Liver (tissue), 8 donors: ENCODE measurements at regions not wholly inside any gene's neighbourhood (a gene's known extent, or its start where the extent isn't known, plus 50 kb on each side); places are given as distances from the start of the nearest gene placed in this dataset.

Source experiments
- DNase-seq: peaks from one replicate; pipeline ENCODE4 v3.0.0-alpha.2; 2017; ENCODE audit warnings: low spot score
- H3K27ac ChIP-seq, 2 donors: one replicate each; pipeline ENCODE4 v1.7.0; 2013; ENCODE audit warnings: inconsistent platforms in 2 of 2, low read length in 2 of 2, control low read depth in 1 of 2, low read depth in 1 of 2, mild to moderate bottlenecking in 1 of 2
- H3K27me3 ChIP-seq, 4 donors: one replicate each; pipeline versions ENCODE4 v1.6.1 to v1.7.0; 2013; ENCODE audit warnings: low read length in 3 of 4, inconsistent platforms in 1 of 4, mild to moderate bottlenecking in 1 of 4, moderate library complexity in 1 of 4; ENCODE audit not compliant: control insufficient read depth in 4 of 4, insufficient read depth in 4 of 4
- H3K36me3 ChIP-seq, 4 donors: one replicate each; pipeline versions ENCODE4 v1.6.1 to v1.7.0; 2013; ENCODE audit warnings: low read length in 3 of 4, mild to moderate bottlenecking in 3 of 4, low read depth in 1 of 4, moderate library complexity in 1 of 4; ENCODE audit not compliant: control insufficient read depth in 4 of 4, insufficient read depth in 3 of 4
- H3K4me1 ChIP-seq, 4 donors: one replicate each; pipeline versions ENCODE4 v1.6.1 to v1.7.0; 2013; ENCODE audit warnings: low read length in 3 of 4, mild to moderate bottlenecking in 3 of 4, moderate library complexity in 1 of 4; ENCODE audit not compliant: control insufficient read depth in 4 of 4, insufficient read depth in 4 of 4
- H3K4me3 ChIP-seq, 3 donors: one replicate each; pipeline versions ENCODE4 v1.6.1 to v1.7.0; 2013; ENCODE audit warnings: low read length in 3 of 3, control low read depth in 1 of 3, low read depth in 1 of 3, mild to moderate bottlenecking in 1 of 3
- H3K9ac ChIP-seq, 2 donors: one replicate each; pipeline ENCODE4 v1.7.0; 2013; ENCODE audit warnings: low read length in 2 of 2, mild to moderate bottlenecking in 2 of 2, moderate library complexity in 2 of 2, control low read depth in 1 of 2, low read depth in 1 of 2
- H3K9me3 ChIP-seq, 4 donors: one replicate each; pipeline versions ENCODE4 v1.6.1 to v1.7.0; 2013; ENCODE audit warnings: low read length in 3 of 4; ENCODE audit not compliant: control insufficient read depth in 4 of 4
- ATF3 ChIP-seq: IDR thresholded peaks from 2 replicates; pipeline ENCODE4 v1.6.1; 2016; ENCODE audit warnings: antibody characterized with exemption
- CTCF ChIP-seq: fragments of 150-350 bp; IDR thresholded peaks from 2 replicates; pipeline ENCODE4 v1.5.1; 2017; ENCODE audit warnings: improper control_type of control experiment, low read depth, low read length; ENCODE audit not compliant: missing input control
- EGR1 ChIP-seq, 2 donors: IDR thresholded peaks; 2 replicates each; pipeline ENCODE4 v1.6.1; 2016 to 2018; ENCODE audit warnings: antibody characterized with exemption in 2 of 2, low read depth in 2 of 2
- FOXA1 ChIP-seq: IDR thresholded peaks from 2 replicates; pipeline ENCODE4 v1.6.1; 2016; ENCODE audit warnings: antibody characterized with exemption
- FOXA2 ChIP-seq: IDR thresholded peaks from 2 replicates; pipeline ENCODE4 v1.6.1; 2016; ENCODE audit warnings: antibody characterized with exemption
- GABPA ChIP-seq, 2 donors: IDR thresholded peaks in 1 of 2; conservative IDR thresholded peaks in 1 of 2; 2 replicates each; pipeline ENCODE4 v1.6.1; 2016; ENCODE audit warnings: antibody characterized with exemption in 2 of 2, mild to moderate bottlenecking in 1 of 2, moderate library complexity in 1 of 2
- HNF4A ChIP-seq, 2 donors: conservative IDR thresholded peaks; 2 replicates each; pipeline ENCODE4 v1.6.1; 2016; ENCODE audit warnings: antibody characterized with exemption in 2 of 2, mild to moderate bottlenecking in 2 of 2
- HNF4G ChIP-seq: IDR thresholded peaks from 2 replicates; pipeline ENCODE4 v1.6.1; 2016; ENCODE audit warnings: antibody characterized with exemption
- JUND ChIP-seq, 2 donors: IDR thresholded peaks; 2 replicates each; pipeline ENCODE4 v1.6.1; 2016; ENCODE audit warnings: antibody characterized with exemption in 2 of 2
- RAD21 ChIP-seq, 2 donors: IDR thresholded peaks; 2 replicates each; pipeline ENCODE4 v1.6.1; 2016; ENCODE audit warnings: antibody characterized with exemption in 2 of 2, mild to moderate bottlenecking in 2 of 2
- RXRA ChIP-seq, 2 donors: IDR thresholded peaks; 2 replicates each; pipeline ENCODE4 v1.6.1; 2017 to 2018; ENCODE audit warnings: antibody characterized with exemption in 2 of 2, mild to moderate bottlenecking in 1 of 2
- SP1 ChIP-seq: IDR thresholded peaks from 2 replicates; pipeline ENCODE4 v1.6.1; 2018; ENCODE audit warnings: antibody characterized with exemption, mild to moderate bottlenecking
- TAF1 ChIP-seq: conservative IDR thresholded peaks from 2 replicates; pipeline ENCODE4 v1.6.1; 2016; ENCODE audit warnings: antibody characterized with exemption, mild to moderate bottlenecking
- YY1 ChIP-seq: IDR thresholded peaks from 2 replicates; pipeline ENCODE4 v1.6.1; 2016; ENCODE audit warnings: antibody characterized with exemption, mild to moderate bottlenecking
- WGBS: extraction: QIAGEN DNeasy Blood & Tissue Kit; methylation state at CpG from one replicate; pipeline ENCODE4 v1.1.7; 2013; 5-methylcytosine and 5-hydroxymethylcytosine counted together
- TF ChIP-seq, protein P1 (sequence below): IDR thresholded peaks from 2 replicates; pipeline ENCODE4 v1.6.1; 2016; ENCODE audit warnings: antibody characterized with exemption
- TF ChIP-seq, protein P2 (sequence below): IDR thresholded peaks from 2 replicates; pipeline ENCODE4 v1.6.1; 2016; ENCODE audit warnings: antibody characterized with exemption
- TF ChIP-seq, protein P3 (sequence below): IDR thresholded peaks from 2 replicates; pipeline ENCODE4 v1.6.1; 2016; ENCODE audit warnings: antibody characterized with exemption, mild to moderate bottlenecking
- donor health status: healthy.
- donor health status: healthy.
- donor health status: healthy.
- donor health status: healthy.
- donor health status: healthy.

DNA sequence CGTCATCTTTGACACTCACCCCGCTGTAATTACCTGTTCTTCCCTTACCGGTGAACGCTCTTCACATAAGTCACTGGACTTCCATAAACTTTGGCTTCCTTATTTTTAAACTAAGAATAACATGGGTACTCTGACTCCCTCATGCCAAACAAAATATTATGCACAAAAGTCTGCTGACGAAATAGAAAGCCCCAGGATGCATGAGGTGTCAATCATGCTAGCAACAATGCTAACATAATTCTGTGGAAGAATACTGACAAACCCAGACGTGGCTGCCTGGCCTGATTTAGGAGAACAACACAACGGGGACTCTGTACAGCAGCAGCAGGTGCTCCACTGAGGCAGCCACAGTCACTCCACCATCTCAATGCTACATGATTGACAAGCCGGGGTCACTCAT lies 137.5 kb downstream of the CCDC71L start:
- WGBS, result 83% methylated on average over 8 of the region's 8 CpGs
- no peak for TF ChIP-seq RAD21 (IDR thresholded peaks at IDR 0.05)
- TF ChIP-seq JUND (IDR thresholded peaks at IDR 0.05), result no peak
- TF ChIP-seq RXRA (IDR thresholded peaks at IDR 0.05), result no peak
- TF ChIP-seq YY1, result no peak
- no peak for TF ChIP-seq GABPA (IDR thresholded peaks at IDR 0.05 in 1 of 2, conservative IDR thresholded peaks at IDR 0.05 in 1 of 2)
- no peak for TF ChIP-seq TAF1
- no peak for TF ChIP-seq HNF4G
- no peak for TF ChIP-seq ATF3
- no peak for TF ChIP-seq FOXA2
- TF ChIP-seq, protein P1, sequence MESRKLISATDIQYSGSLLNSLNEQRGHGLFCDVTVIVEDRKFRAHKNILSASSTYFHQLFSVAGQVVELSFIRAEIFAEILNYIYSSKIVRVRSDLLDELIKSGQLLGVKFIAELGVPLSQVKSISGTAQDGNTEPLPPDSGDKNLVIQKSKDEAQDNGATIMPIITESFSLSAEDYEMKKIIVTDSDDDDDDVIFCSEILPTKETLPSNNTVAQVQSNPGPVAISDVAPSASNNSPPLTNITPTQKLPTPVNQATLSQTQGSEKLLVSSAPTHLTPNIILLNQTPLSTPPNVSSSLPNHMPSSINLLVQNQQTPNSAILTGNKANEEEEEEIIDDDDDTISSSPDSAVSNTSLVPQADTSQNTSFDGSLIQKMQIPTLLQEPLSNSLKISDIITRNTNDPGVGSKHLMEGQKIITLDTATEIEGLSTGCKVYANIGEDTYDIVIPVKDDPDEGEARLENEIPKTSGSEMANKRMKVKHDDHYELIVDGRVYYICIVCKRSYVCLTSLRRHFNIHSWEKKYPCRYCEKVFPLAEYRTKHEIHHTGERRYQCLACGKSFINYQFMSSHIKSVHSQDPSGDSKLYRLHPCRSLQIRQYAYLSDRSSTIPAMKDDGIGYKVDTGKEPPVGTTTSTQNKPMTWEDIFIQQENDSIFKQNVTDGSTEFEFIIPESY, result no peak
- TF ChIP-seq CTCF, result no peak
- TF ChIP-seq, protein P2, sequence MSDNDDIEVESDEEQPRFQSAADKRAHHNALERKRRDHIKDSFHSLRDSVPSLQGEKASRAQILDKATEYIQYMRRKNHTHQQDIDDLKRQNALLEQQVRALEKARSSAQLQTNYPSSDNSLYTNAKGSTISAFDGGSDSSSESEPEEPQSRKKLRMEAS, result no peak
- TF ChIP-seq SP1, result no peak
- no peak for TF ChIP-seq FOXA1
- TF ChIP-seq, protein P3, sequence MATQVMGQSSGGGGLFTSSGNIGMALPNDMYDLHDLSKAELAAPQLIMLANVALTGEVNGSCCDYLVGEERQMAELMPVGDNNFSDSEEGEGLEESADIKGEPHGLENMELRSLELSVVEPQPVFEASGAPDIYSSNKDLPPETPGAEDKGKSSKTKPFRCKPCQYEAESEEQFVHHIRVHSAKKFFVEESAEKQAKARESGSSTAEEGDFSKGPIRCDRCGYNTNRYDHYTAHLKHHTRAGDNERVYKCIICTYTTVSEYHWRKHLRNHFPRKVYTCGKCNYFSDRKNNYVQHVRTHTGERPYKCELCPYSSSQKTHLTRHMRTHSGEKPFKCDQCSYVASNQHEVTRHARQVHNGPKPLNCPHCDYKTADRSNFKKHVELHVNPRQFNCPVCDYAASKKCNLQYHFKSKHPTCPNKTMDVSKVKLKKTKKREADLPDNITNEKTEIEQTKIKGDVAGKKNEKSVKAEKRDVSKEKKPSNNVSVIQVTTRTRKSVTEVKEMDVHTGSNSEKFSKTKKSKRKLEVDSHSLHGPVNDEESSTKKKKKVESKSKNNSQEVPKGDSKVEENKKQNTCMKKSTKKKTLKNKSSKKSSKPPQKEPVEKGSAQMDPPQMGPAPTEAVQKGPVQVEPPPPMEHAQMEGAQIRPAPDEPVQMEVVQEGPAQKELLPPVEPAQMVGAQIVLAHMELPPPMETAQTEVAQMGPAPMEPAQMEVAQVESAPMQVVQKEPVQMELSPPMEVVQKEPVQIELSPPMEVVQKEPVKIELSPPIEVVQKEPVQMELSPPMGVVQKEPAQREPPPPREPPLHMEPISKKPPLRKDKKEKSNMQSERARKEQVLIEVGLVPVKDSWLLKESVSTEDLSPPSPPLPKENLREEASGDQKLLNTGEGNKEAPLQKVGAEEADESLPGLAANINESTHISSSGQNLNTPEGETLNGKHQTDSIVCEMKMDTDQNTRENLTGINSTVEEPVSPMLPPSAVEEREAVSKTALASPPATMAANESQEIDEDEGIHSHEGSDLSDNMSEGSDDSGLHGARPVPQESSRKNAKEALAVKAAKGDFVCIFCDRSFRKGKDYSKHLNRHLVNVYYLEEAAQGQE, result no peak
- TF ChIP-seq HNF4A (conservative IDR thresholded peaks at IDR 0.05), result no peak
- TF ChIP-seq EGR1 (IDR thresholded peaks at IDR 0.05; ENCODE audit: low read depth in 2 of 2), result no peak
- H3K27ac ChIP-seq, result no peak overlapping the region
- H3K9me3 ChIP-seq, result no peaks in the 10 kb centered on the region
- no peak overlapping the region for H3K4me3 ChIP-seq
- no peak overlapping the region for H3K9ac ChIP-seq
- H3K27me3 ChIP-seq, result no peaks in the 10 kb centered on the region
- no peaks in the 10 kb centered on the region for H3K36me3 ChIP-seq
- DNase-seq, result no peak
- peaks cover 0 to 5% (median 5%) of the 10 kb centered on the region in 4 donors for H3K4me1 ChIP-seq

DNA sequence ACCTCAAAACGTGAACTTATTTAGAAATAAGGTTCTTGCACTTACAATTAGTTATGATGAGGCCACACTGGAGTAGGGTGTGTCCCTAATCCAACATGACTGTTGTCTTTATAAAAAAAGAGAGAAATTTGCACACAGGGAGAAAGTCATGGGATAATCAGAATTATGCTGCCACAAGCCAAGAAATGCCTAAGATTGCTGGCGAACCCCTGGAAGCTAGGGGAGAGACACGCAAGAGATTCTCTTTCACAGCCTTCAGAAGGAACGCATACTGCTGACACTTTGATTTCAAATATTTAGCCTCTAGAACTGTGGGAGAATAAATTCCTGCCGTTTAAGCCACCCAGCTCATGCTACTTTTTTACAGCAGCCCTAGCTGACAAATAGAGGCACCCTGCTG lies 138.3 kb downstream of the CCDC71L start:
- Histone ChIP-seq H3K27me3 (no peaks in the 10 kb centered on the region), H3K4me3 (no peak overlapping the region), H3K27ac (no peak overlapping the region), H3K4me1 (peaks cover 0 to 5% (median 5%) of the 10 kb centered on the region in 4 donors), H3K9ac (no peak overlapping the region), H3K9me3 (no peaks in the 10 kb centered on the region), H3K36me3 (no peaks in the 10 kb centered on the region)
- TF ChIP-seq RXRA (IDR thresholded peaks at IDR 0.05) (no peak), CTCF (no peak), FOXA2 (no peak), ATF3 (no peak), JUND (IDR thresholded peaks at IDR 0.05) (no peak)
- TF ChIP-seq, protein P3, result no peak
- DNase-seq, result no peak
- 86% methylated on average over 5 of the region's 5 CpGs for WGBS
